ENCODE measurements at regions not wholly inside any gene's neighbourhood (a gene's known extent, or its start where the extent isn't known, plus 50 kb on each side); places are given as distances from the start of the nearest gene placed in this dataset.

DNA sequence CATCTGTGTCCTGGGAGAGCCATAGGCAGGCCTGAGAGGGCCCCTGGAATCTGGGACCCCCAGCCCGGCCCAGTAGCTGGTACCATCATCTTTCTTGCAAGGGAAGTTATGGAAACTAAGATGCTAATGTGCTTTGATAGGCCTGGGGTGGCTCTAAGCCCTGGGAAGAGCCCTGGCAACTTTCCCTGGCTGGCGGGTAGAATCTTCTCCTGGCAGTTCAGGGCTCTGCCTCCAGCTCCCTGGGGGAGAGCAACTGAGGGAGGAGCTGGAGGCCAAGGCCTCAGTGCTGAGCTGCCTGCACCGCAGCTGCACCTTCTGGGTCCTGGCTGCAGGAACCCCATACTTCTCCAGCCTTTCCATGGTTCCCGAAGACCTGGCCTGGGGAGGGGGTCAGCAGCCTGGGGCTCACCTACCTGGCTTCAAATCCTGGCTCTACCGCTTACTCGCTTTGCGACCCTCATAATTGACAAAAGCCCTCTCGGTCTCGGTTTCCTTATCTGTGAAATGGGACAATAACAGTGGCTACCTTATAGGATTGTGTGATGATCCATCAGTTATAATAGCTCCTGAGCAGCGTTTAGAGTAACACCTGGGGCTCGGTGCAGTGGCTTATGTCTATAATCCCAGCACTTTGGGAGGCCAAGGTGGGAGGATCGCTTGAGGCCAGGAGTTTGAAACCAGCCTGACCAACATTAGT, 333.7 kb downstream of the SEC14L1 start:
- DNase-seq (ENCODE audit: low read depth in 2 of 2): no peak

DNA sequence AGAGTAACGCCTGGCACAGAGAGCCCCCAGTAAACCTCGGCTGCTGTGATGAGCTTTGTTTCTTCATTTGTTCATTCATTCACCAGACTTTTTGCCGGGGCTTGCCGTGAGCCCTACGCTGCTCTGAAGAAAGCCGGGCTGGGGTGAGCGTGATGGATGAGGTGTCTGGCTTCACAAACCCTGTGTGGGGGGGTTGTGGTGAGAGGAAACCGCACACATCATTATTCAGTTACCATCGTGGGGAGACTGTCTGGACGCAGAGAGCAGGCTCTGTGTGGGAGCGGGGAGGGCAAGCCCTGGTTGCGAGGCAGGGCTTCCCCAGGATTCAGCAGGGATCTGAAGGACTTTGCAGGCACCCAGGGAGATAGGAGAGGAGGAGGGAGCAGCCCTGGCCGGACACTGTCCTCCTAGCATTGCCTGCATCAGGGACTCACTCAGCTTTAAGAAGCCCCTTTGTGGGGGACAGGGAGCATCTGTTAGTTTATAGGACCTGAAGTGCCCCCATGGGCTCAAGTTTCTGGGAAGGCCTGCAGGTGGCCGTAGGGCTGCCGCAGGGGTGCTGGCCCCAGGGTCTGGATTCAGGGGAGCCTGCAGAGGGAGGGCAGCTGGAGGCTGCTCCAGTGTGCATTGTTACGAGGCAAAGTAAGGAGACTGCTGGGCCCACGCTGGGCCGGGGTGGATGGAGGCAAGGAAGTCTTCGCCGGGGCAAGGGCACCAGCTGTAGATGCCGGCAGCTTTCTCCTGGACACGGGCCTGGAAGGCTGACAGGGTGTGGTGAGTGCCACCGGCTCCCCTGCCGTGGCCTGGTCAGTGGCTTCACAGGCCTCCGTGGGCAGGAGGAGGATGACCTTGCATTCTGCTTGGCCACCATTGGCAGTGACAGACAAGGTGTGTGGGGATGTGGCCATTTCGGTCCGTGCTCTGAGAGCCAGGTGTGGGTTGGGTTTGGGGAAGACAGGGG, 334.5 kb downstream of the SEC14L1 start:
- DNase-seq (ENCODE audit: low read depth in 2 of 2): peak; percentile 61 to 63

GRCh38 chr17:77476006-77476405, 335.2 kb downstream of the SEC14L1 start:
- no peak for DNase-seq (ENCODE audit: low read depth in 2 of 2)

- DNase-seq (ENCODE audit: low read depth in 2 of 2): no peak
Observed at GRCh38 chr17:77476498-77476897, 335.7 kb downstream of the SEC14L1 start.

DNA sequence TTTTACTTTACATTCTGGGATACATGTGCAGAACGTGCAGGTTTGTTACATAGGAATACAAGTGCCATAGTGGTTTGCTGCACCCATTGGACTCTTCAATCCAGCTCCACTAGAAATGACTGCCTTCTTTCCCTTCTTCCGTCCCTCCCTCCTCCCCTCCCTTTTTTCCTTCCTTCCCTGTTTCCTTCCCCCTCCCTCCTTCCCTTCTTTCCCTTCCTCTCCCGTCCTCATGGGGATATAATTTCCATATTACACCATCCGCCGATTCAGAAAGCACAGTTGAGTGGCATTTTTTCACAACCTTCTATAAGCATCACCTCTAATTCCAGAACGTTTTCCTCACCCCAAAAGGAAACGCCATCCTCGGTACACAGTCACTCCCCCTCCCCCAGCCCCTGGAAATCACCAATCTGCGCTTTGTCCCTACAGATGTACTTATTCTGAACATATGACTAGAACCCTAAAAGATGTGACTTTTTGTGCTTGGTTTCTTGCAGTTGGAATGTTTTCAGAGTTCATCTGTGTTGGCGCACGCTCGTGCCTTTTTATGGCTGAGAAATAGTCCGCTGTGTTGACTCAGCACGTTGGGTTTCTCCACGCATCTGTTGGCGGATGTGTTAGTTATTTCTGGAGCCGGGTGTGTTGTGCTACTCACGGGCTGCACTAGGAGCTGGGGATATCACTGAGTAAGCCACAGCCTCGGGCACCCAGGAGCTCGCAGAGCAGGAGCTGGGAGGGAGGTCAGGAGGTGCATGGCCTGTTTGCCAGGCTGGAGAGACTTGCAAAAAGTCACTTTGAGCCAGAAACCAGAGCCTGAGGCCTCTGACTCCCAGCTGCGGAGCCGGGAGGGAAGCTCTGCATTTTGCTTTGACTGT, 336.4 kb downstream of the SEC14L1 start:
- no peak for DNase-seq (ENCODE audit: low read depth in 2 of 2)

DNA sequence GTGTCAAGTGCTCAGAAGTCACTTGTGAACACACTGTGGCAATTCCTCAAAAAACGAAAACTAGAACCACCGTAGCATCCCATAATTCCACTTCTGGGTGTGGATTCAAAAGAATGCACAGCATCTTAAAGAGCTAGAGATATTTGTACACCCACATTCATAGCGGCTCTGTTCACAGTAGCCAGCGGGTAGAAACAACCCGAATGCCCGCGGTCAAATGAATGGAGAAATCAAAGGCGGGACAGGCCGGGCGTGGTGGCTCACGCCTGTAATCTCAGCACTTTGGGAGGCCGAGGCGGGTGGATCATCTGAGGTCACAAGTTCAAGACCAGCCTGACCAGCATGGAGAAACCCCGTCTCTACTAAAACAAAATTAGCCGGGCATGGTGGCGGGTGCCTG, 337.5 kb downstream of the SEC14L1 start:
- DNase-seq (ENCODE audit: low read depth in 2 of 2): no peak

- DNase-seq (ENCODE audit: low read depth in 2 of 2): no peak
Observed at GRCh38 chr17:77478899-77479298, 338.1 kb downstream of the SEC14L1 start.

DNA sequence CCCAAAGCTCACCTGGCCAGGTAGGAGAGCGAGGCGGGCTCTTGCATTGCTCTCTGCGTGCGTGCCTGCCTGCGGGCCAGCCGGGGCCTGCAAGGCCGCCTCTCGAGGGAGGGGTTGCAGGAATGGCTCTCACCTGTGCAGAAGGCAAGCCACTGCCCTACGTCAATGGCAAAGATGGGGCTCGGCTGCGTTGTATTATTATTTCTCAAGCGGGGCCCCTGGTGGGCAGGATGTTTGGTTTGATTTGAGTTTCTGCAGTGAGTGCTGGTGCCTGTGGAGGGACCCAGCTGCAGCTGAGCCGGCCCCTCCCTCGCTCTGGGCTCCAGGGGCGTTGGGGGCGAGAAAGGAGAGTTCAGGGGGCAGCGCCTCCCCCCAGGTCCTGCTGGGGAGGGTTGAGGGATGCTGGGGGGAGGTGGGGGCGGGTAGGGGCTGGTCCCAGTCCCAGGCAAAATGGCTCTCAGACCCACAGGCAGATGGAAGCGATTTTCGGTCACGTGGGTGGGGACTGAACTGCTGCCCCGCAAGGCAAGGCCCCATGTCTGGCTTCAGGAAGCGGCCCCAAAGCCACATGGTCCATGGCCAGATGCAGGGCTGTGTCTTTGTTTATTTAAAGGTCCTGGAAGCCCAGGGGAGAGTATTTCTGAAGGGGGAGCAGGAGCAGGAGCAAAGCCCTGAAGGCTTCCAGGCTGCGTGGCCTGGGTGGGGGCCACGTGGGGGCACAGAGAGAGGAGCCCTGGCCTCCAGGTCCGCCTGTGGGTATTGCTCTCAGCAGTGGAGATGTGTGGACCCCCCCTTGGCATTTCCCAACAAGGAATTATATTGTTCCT, 338.8 kb downstream of the SEC14L1 start:
- no peak for DNase-seq (ENCODE audit: low read depth in 2 of 2)

GRCh38 chr17:77480199-77480508, 339.4 kb downstream of the SEC14L1 start:
- no peak for DNase-seq (ENCODE audit: low read depth in 2 of 2)

DNA sequence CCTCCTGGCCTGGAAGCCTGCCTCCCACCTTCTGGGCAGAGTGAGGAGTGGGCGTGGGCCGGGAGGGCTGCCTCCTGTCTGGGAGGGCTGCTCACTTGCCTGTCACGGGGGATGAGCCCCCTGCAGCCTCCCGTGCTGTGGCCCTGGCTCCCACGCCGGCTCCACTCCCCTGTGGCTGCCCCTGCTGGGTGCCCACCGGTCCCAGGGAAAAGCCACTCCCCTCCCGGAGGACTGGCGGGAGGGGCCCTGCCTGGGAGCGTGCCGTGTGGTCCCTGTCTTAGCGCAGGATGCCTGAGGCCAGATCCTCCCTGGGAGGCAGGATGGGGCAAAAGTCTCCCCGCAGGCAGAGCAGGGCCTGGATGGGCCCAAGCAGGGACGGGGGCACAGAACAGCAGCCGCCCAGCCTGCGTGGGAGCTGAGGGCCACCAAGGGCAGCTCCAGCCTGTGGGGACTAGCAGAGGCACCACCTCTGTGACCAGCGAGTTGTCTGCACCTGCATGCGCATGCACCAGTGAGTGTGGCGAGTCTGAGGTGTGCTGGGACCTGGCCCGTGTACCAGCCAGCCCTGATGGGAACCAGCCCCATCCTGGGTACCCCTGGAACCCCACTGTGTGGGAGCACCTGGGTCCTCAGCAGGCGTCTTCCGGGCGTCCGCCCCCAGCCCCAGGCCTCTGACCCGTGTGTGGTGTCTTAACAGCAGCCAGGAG, 339.9 kb downstream of the SEC14L1 start:
- no peak for DNase-seq (ENCODE audit: low read depth in 2 of 2)

DNA sequence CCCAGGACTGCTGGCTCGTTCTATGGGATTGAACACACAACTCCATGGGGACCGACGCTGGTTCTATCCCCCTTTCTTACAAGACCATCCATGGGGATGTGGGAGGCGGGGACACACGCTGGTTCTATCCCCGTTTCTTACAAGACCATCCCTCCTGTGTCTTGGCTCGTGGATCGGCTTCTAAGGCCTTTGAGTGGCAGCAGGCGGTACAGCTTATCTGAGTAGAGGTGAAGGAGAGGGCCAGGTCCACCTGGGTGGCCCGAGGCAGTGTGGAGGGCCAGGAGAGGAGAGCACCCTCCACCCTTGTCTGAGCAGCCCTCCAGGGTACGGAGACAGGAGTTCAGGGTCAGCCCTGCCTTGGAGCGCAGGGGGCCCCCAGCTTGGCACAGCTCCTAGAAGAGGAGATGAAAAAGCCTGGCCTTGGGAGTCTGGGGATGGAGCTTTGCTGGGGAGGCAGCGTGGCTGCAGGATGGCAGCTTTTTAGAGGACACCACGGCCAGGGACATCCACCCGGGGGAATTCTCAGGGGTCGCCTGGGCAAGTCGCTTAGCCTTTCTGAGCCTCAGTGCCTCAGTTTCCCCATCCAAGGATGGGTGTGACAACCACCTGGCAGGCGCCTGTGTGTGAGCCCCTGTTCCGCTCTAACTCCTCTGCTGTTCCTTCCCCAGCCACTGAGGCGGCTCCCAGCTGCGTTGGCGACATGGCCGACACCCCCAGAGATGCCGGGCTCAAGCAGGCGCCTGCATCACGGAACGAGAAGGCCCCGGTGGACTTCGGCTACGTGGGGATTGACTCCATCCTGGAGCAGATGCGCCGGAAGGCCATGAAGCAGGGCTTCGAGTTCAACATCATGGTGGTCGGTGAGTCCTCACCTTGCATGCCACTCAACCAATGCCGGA, 341.0 kb downstream of the SEC14L1 start:
- DNase-seq (ENCODE audit: low read depth in 2 of 2): no peak

DNA sequence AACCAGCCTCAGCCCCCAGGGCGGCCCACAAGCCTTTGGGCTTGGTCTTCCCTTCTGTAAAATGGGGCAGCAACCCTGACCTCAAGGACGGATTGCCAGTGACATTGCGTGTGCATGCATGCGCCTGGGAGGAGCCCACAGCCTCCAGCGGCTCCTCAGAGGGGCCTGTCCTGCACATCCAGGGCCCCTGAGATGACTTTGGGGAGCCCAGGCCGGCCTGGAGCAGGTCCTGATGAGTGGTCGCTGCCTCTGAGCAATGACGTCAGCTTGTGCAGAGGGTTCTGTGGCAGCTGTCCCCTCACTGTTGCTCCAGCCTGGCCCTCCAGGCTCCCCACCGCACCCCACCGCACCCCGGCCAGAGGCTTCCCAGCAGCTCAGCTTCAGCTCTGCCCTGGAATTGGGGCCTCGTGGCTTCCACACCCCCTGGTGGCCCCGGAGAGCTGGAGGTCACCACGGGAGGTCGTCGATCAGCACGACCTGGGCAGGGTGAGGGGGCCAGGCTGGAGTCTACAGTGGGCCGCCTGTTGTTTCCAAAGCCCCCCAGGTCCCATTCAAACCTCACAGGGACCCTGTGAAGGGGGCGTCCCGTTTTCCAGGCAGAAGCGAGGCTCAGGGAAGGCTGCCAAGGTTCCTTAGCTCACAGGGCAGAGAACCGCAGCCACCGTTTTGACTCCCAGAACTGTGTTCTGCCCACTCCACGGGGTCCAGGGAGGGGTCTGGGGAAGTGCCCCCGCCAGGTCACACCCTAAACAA, 341.8 kb downstream of the SEC14L1 start:
- no peak for DNase-seq (ENCODE audit: low read depth in 2 of 2)

- DNase-seq (ENCODE audit: low read depth in 2 of 2): no peak
Observed at GRCh38 chr17:77483128-77483598, 342.4 kb downstream of the SEC14L1 start.

GRCh38 chr17:77484111-77484510, 343.3 kb downstream of the SEC14L1 start:
- DNase-seq (ENCODE audit: low read depth in 2 of 2): no peak

DNA sequence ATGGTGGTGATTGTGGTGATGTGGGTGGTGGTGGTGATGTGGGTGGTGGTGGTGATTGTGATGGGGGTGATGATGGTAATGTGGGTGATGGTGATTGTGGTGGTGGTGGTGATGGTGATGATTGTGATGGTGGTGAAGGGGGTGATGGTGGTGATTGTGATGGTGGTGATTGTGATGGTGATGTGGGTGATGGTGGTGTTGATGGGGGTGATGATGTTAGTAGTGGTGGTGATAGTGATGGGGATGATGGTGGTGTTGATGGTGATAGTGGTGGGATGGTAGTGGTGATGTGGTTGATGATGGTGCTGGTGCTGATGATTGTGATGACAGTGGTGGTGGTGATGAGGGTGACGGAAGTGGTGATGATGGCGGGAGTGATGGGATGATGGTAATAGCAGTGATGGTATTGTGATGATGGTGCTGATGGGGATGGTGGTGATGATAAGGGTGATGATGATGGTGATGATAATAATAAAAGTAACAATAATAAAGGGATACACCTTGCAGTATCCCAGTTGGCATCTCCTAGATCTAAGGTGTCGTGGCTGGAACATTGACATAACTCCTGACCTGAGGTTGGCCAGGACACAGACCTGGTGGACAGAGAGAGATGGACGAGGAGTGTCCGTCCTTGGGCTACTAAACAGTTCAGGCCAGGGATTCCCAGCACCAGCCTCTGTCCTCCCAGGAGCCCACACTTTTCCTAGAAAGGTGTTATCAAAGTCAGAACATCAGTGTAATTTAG, 344.5 kb downstream of the SEC14L1 start:
- DNase-seq (ENCODE audit: low read depth in 2 of 2): no peak

- no peak for DNase-seq (ENCODE audit: low read depth in 2 of 2)
Observed at GRCh38 chr17:77487211-77487629, 346.5 kb downstream of the SEC14L1 start.

GRCh38 chr17:77487677-77488530, 347.1 kb downstream of the SEC14L1 start:
- no peak for DNase-seq (ENCODE audit: low read depth in 2 of 2)

All from stimulated activated CD8-positive, alpha-beta memory T cell treated with anti-CD3 and anti-CD28 coated beads, Interleukin-15, amount 100 ng/mL, for 4 hours (primary cell).